Fibroblast of the aortic adventitia (primary cell): ENCODE measurements at regions not wholly inside any gene's neighbourhood (a gene's known extent, or its start where the extent isn't known, plus 50 kb on each side); places are given as distances from the start of the nearest gene placed in this dataset.

Experiments
- DNase-seq: peaks from one replicate; pipeline ENCODE4 v3.0.0-alpha.2; 2010; ENCODE audit warnings: low read depth
- H3K4me3 ChIP-seq: 2 replicates; pipeline ENCODE4 v1.5.1; 2011; ENCODE audit warnings: low read depth, mild to moderate bottlenecking, control low read depth, low read length, moderate library complexity
- TF ChIP-seq, protein P1 (sequence below): IDR thresholded peaks from 2 replicates; pipeline ENCODE4 v1.5.1; 2011; ENCODE audit warnings: mild to moderate bottlenecking, low read length, control low read depth, inconsistent platforms; ENCODE audit not compliant: insufficient read depth

DNA sequence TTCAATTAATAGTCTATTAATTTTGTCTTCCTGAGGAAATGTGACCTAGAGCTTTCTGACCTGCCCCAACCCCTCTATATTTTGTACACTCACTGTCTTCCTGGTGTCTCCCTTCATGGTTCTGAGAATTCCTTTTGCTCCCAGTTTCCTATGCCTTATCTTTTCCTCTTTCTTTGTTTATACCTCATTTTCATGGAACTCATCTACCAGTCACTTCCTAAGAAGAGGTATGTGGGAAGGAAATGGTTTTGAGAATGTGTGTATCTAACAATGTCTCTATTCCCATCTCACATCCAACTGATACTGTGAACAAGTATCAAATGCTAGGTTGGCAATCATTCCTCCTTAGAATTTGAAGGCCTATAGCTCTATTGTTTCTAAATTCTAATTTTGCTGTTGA, 245.1 kb upstream of the EGLN3 start:
- no peak overlapping the region for H3K4me3 ChIP-seq
- TF ChIP-seq, protein P1, sequence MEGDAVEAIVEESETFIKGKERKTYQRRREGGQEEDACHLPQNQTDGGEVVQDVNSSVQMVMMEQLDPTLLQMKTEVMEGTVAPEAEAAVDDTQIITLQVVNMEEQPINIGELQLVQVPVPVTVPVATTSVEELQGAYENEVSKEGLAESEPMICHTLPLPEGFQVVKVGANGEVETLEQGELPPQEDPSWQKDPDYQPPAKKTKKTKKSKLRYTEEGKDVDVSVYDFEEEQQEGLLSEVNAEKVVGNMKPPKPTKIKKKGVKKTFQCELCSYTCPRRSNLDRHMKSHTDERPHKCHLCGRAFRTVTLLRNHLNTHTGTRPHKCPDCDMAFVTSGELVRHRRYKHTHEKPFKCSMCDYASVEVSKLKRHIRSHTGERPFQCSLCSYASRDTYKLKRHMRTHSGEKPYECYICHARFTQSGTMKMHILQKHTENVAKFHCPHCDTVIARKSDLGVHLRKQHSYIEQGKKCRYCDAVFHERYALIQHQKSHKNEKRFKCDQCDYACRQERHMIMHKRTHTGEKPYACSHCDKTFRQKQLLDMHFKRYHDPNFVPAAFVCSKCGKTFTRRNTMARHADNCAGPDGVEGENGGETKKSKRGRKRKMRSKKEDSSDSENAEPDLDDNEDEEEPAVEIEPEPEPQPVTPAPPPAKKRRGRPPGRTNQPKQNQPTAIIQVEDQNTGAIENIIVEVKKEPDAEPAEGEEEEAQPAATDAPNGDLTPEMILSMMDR, result no peak
- no peak for DNase-seq

DNA sequence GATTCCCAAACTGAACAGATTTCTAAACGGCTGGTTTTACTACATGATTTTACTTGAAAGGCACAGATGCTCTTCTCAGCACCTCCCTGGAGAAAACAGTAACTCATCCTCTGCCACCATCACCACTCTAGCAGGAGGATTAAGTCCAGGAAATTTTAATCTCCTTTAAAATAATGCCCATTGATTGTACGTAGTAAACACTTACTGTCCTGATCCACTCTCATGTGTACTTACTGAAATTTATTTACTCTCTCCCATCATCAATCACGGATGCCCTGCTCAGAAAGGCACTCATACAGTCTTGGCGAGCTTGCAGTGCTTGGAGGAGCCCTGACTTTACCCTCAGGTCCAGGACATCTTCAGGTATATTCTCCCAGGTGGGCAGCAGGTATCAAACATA, 239.8 kb upstream of the EGLN3 start:
- no peak for DNase-seq
- TF ChIP-seq, protein P1, result no peak
- no peak overlapping the region for H3K4me3 ChIP-seq

DNA sequence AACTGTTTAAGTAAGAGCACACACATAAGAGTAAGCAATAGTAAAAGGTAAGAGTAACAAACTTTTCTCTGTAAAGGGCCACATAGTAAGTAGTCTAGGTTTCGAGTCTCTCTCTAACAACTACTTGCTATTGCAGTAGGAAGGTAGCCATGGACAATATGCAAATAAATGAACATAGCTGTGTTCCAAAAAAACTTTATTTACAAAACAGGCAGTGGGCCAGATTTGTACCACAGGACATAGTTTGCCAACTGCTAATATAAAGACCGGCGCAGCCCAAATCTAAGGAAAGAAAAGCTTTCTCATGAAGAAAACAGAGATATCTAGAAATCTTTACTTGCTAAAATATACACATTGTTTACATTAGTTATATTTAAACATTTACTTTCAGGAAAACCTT, 239.0 kb upstream of the EGLN3 start:
- no peak for DNase-seq
- TF ChIP-seq, protein P1, result no peak
- H3K4me3 ChIP-seq, result no peak overlapping the region

DNA sequence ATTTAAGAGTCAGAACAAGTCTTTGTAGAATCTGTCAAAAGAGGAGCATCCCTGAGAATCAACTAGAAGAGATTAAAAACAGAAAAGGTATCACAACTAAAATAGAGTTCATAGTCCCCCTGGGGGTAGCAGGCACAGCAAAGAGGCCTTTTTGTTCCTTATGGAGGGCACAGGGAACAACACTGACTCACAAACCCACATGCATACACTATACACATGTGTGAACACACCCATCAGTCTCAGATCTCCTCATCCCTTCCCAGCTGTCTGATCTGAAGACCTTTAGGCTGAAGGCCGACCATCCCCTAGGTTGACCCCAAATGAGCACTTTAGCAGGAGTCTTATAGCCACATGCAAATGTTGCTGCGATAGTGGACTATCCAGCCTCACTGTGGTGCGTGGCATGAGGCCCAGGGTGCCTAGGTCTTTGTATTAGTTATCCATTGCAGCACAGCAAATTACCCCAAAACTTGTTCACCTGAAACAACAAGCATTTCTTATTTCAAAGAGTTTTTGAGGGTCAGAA, 236.7 kb upstream of the EGLN3 start:
- TF ChIP-seq, protein P1, result no peak
- no peak for DNase-seq
- H3K4me3 ChIP-seq, result no peak overlapping the region

DNA sequence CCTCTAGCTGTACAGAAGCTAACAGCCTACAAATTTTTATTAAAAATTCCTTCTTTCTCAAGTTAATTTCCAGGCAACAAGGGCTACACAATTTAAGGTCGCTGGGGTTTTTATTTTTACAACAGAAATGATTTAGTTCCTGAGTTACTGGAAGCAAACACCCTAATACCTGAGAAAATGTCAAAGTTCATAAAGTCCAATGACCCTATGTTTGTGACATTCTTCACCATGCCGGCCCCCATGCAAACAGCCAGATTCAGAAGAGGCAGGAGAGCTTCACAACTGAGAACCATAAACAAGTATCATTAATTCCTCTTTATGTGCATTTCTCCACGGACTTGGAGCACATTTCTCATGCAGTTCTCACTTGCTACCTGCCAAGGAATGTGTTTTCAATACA, 236.2 kb upstream of the EGLN3 start:
- no peak for DNase-seq
- no peak overlapping the region for H3K4me3 ChIP-seq
- TF ChIP-seq, protein P1, result no peak

DNA sequence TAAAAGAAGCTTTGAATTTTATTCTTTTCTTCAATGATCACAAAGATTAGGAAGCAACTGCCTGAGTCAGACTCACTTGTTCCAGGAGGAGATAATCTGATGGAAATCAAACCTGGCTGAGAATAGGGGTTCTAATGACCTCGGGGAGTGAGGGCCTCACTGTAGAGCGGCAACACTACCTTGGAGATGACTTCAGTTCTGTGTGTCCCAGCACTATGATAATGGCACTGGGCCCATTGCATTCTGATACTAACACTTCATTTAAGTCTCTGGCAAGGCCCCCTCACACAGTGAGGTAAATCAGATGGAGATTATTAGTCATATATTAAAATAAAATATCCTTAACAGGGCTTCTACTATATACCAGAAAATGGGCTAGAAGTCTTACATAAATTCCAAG, 233.3 kb upstream of the EGLN3 start:
- H3K4me3 ChIP-seq, result no peak overlapping the region
- TF ChIP-seq, protein P1, result no peak
- no peak for DNase-seq

DNA sequence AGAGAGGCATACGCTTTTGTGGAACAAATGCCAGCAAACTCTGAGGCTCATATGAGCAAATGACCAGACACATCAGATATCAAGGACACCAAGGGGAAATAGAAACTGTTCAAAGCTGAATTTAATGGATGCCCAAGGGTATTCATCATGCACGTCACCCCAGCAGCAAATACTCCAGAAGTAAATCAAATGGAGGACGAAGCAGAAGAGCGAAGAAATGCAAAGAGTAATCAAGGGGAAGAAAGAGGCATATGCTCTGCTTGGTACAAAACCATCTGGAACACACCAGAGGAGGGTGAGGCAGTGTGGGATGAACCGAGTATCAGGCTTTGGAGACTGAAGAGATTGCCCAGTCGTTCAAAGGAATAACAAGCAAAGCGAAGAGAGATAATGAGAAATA, 232.6 kb upstream of the EGLN3 start:
- H3K4me3 ChIP-seq, result no peak overlapping the region
- TF ChIP-seq, protein P1, result no peak
- no peak for DNase-seq
